Karpas-422 (cell line): ENCODE measurements at regions not wholly inside any gene's neighbourhood (a gene's known extent, or its start where the extent isn't known, plus 50 kb on each side); places are given as distances from the start of the nearest gene placed in this dataset.

Experiments used
- DNase-seq: peaks from one replicate; pipeline ENCODE4 v3.0.0-alpha.2; 2015
- H2AFZ ChIP-seq: fragments of 200-600 bp; sonication (generic); 2 replicates; pipeline ENCODE4 v1.6.1; 2014; ENCODE audit warnings: antibody characterized with exemption, low read length, mixed read lengths
- H3K27ac ChIP-seq: fragments of 200-600 bp; sonication (generic); 2 replicates; pipeline ENCODE4 v1.5.1; 2014; ENCODE audit warnings: mild to moderate bottlenecking, low read length, moderate library complexity
- H3K27me3 ChIP-seq: fragments of 200-600 bp; sonication (generic); 2 replicates; pipeline ENCODE4 v1.6.1; 2014; ENCODE audit warnings: low read length, mixed read lengths
- H3K36me3 ChIP-seq: fragments of 200-600 bp; sonication (generic); 2 replicates; pipeline ENCODE4 v1.6.1; 2014; ENCODE audit warnings: low read length, mixed read lengths; ENCODE audit not compliant: insufficient read depth
- H3K4me1 ChIP-seq: fragments of 200-600 bp; sonication (generic); 2 replicates; pipeline ENCODE4 v1.6.1; 2014; ENCODE audit warnings: mild to moderate bottlenecking, low read length, mixed read lengths
- H3K4me2 ChIP-seq: fragments of 200-600 bp; sonication (generic); 2 replicates; pipeline ENCODE4 v1.6.1; 2014; ENCODE audit warnings: low read length, low read depth, mild to moderate bottlenecking; ENCODE audit not compliant: poor library complexity, severe bottlenecking
- H3K4me3 ChIP-seq: fragments of 200-600 bp; sonication (generic); 2 replicates; pipeline ENCODE4 v1.5.1; 2014; ENCODE audit warnings: mild to moderate bottlenecking, antibody characterized with exemption, low read length, mixed read lengths
- H3K79me2 ChIP-seq: fragments of 200-600 bp; sonication (generic); 2 replicates; pipeline ENCODE4 v1.6.1; 2014; ENCODE audit warnings: mild to moderate bottlenecking, low read length, mixed read lengths
- H3K9ac ChIP-seq: fragments of 200-600 bp; sonication (generic); 2 replicates; pipeline ENCODE4 v1.6.0; 2014; ENCODE audit warnings: low read length
- H3K9me2 ChIP-seq: fragments of 200-600 bp; sonication (generic), shearing (Covaris generic); replicated peaks from 2 replicates; pipeline ENCODE4 v1.6.0; 2014; ENCODE audit warnings: mild to moderate bottlenecking, low read length, moderate library complexity; ENCODE audit not compliant: insufficient read depth
- H3K9me3 ChIP-seq: fragments of 300-700, 200-600 bp; sonication (generic); 2 replicates; pipeline ENCODE4 v1.6.1; 2014; ENCODE audit warnings: low read length, mixed read lengths
- H4K20me1 ChIP-seq: fragments of 200-600 bp; sonication (generic); 2 replicates; pipeline ENCODE4 v1.6.1; 2014; ENCODE audit warnings: mild to moderate bottlenecking, antibody characterized with exemption, low read length, low read depth; ENCODE audit not compliant: insufficient read depth

DNA sequence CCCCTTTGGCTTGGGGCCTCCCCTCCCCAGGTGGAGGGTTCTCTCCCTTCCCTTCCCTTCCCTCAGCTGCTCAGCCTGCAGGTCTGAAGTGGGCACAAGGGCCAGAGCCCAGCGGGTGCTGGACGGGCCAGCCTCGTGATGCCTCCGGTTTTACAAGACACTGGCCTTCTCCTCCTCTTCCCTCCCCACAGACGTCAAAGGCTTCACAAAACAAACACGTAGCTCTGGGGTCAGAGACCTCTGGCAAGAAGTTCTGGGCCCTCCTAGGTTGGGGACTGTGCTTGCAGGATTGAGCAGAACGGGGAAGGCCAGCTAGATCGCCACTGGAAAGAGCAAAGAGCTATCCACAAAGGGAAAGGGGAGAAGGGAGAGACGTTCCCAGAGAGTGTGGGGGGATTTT is 81.4 kb upstream of the TPM1 start:
- Histone ChIP-seq H3K27ac (no peak overlapping the region), H3K4me2 (no peak overlapping the region), H3K9me2 (no peaks in the 10 kb centered on the region), H3K9me3 (no peaks in the 10 kb centered on the region), H3K4me1 (no peaks in the 10 kb centered on the region), H2AFZ (no peak overlapping the region), H3K79me2 (no peaks in the 10 kb centered on the region), H3K36me3 (no peaks in the 10 kb centered on the region), H3K27me3 (no peaks in the 10 kb centered on the region), H3K4me3 (no peak overlapping the region), H3K9ac (no peak overlapping the region), H4K20me1 (no peaks in the 10 kb centered on the region)
- no peak for DNase-seq

DNA sequence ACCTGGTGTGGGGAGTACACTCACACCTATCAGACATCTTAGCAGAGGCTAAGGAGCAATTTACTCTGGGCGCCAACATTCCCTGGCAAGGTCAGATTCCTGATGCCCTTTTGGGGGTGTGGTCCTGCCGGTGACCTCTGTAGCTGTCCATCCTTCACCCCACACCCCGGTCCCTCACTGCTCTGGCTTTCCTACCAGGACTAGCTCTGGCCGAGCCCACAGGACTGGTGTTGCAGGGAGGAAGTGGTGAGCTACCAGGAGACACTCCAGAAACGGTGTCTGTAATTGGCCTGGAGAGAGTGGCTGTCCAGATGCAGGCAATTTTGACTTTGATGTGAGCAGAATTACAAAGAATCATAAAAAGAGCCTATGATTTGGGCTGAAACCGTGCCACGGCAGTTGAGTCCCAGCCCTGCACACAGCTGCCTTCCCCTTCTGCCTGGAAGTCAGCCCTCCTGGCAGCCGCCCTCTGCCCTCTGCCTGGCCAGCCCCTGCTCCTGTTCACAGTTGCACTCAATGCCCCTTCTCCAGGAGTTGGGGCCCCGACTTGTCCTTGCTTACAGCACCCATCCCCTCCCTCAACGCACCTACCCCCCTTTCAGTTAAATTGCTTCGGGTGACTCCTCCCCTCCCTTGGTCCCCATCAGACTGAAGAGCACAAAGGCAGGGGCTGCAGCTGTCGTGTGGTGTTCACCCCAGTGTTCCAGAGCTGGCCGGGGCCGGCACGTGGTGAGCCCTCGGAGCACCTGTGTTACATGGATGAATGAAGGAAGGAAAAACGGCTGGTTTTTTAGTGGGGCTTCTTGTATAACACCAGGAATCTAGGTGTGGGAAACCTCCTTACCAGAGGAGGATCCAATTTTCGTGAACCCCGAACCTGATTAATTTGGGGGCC is 80.2 kb upstream of the TPM1 start:
- Histone ChIP-seq H3K36me3 (no peaks in the 10 kb centered on the region), H3K9me2 (no peaks in the 10 kb centered on the region), H4K20me1 (no peaks in the 10 kb centered on the region), H2AFZ (no peak overlapping the region), H3K27ac (no peak overlapping the region), H3K4me2 (no peak overlapping the region), H3K4me1 (no peaks in the 10 kb centered on the region), H3K9me3 (no peaks in the 10 kb centered on the region), H3K4me3 (no peak overlapping the region), H3K9ac (no peak overlapping the region), H3K27me3 (no peaks in the 10 kb centered on the region), H3K79me2 (no peaks in the 10 kb centered on the region)
- no peak for DNase-seq

DNA sequence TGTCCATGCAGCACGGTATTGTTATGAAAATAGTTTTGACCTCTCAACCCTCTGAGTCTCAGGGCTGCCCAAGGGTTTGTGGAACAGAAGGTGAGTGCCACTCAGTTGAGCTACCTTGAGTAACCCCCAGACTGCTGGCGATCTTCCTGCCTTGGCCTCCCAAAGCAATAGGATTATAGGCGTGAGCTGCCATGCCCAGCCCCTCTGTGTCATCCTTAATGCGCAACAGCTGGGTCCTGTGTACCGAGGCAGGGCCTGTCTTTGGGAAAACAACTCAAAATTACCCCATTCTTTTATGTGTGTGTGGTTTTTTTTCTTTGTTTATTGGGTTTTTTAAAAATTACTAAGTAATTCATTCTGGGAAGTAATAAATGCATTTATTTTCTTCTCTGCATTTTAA is 78.3 kb upstream of the TPM1 start:
- no peak overlapping the region for H2AFZ ChIP-seq
- H4K20me1 ChIP-seq: no peaks in the 10 kb centered on the region
- H3K27me3 ChIP-seq: no peaks in the 10 kb centered on the region
- H3K9me2 ChIP-seq: no peaks in the 10 kb centered on the region
- H3K27ac ChIP-seq: no peak overlapping the region
- H3K36me3 ChIP-seq: no peaks in the 10 kb centered on the region
- H3K4me3 ChIP-seq: no peak overlapping the region
- H3K9me3 ChIP-seq: no peaks in the 10 kb centered on the region
- no peaks in the 10 kb centered on the region for H3K79me2 ChIP-seq
- no peaks in the 10 kb centered on the region for H3K4me1 ChIP-seq
- H3K9ac ChIP-seq: no peak overlapping the region
- DNase-seq: no peak
- H3K4me2 ChIP-seq: no peak overlapping the region

DNA sequence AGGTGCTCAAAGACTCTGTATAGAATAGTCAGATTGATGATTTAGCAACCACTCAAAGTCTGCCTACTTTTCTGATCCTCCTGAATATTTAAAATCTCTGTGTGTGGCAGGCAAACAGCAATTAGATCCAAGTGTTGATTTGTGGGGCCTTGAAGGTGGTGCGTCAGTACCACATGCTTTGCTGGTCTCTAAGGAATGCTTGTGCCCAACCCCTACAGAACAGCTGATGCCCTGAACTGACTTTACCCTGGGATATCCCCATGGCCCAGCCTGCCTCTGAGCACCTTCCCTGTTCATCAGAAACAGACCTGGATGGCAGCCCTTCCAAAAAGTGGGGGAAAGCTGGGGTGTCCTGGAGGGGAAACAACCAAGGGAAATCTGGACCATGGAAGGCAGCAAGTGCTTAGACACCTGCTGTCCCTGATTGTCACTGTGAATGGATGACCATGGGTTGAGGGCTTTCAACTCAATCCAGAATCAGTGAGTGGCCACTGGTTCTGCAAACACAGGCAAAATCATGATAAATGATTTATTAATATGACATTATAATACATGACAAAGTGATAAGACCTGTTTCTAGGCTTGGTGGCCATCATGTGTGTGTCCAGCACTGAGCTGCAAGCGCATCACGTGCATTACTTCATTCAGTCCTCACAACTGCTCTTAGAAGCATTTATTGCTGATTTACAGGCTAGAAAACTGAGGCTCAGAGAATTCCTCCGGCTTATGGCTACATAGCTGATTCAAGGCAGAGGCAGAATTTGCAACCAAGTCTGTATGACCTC is 76.1 kb upstream of the TPM1 start:
- Histone ChIP-seq H3K36me3 (no peaks in the 10 kb centered on the region), H3K27ac (no peak overlapping the region), H3K4me3 (no peak overlapping the region), H3K9me2 (no peaks in the 10 kb centered on the region), H3K9ac (no peak overlapping the region), H4K20me1 (no peaks in the 10 kb centered on the region), H3K4me2 (no peak overlapping the region), H3K27me3 (no peaks in the 10 kb centered on the region), H3K79me2 (no peaks in the 10 kb centered on the region), H3K9me3 (no peaks in the 10 kb centered on the region), H3K4me1 (no peaks in the 10 kb centered on the region), H2AFZ (no peak overlapping the region)
- DNase-seq: no peak

DNA sequence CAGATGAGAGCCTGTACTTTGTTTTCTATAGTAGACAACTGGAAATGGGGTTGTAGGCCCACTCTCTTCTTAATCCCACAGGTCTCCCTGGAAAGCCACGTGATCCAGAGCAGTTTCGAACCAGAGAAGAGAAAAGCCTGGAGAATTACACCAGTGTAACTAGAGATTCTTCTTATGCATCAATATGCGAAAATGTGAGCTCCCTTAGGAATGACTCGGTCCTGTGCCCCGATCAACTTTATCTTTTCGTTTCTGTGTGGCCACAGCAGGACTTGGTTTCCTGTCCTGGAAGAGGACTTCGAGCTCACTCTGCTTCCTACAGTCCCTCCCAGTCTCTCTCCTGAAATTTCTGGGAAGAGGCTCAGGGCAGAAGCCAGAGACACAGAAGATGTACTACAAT is 73.8 kb upstream of the TPM1 start:
- no peaks in the 10 kb centered on the region for H3K9me3 ChIP-seq
- DNase-seq: no peak
- no peak overlapping the region for H3K27ac ChIP-seq
- H3K9me2 ChIP-seq: no peaks in the 10 kb centered on the region
- H3K36me3 ChIP-seq: no peaks in the 10 kb centered on the region
- H2AFZ ChIP-seq: no peak overlapping the region
- no peaks in the 10 kb centered on the region for H3K79me2 ChIP-seq
- no peaks in the 10 kb centered on the region for H3K4me1 ChIP-seq
- H3K27me3 ChIP-seq: no peaks in the 10 kb centered on the region
- no peak overlapping the region for H3K4me3 ChIP-seq
- no peak overlapping the region for H3K9ac ChIP-seq
- no peaks in the 10 kb centered on the region for H4K20me1 ChIP-seq
- H3K4me2 ChIP-seq: no peak overlapping the region

DNA sequence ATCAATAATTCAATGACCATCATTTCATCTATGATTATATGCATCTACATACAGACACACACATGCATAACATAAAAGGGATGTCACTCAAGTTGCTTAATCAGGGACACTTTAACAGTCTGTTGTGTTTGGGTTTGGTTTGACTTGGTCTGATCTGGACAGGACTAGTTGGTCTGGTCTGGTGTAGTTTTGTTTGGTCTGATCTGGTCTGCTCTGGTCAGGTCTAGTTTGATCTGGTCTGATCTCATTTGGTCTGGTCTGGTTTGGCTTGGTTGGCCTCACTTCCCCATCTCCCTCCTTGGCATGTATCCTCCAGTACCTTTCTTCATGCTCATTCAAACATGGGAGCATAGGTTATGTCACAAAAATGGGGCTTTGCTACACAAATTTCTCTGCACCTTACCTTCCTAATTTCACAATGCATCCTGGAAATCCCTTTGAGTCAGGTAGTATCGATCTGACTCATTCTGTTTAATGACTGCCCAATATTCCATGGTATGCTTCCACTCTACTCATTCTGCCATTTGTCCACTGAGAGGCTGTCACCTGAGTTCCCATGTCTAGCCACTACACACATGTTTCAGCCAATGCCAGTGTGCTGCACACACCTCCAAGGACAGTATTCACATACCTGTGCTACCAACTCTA is 73.0 kb upstream of the TPM1 start:
- no peaks in the 10 kb centered on the region for H3K9me3 ChIP-seq
- H3K36me3 ChIP-seq: no peaks in the 10 kb centered on the region
- no peaks in the 10 kb centered on the region for H4K20me1 ChIP-seq
- no peak overlapping the region for H3K4me3 ChIP-seq
- no peak for DNase-seq
- no peak overlapping the region for H3K4me2 ChIP-seq
- no peaks in the 10 kb centered on the region for H3K9me2 ChIP-seq
- no peak overlapping the region for H3K9ac ChIP-seq
- no peaks in the 10 kb centered on the region for H3K4me1 ChIP-seq
- no peak overlapping the region for H2AFZ ChIP-seq
- no peaks in the 10 kb centered on the region for H3K27me3 ChIP-seq
- H3K79me2 ChIP-seq: no peaks in the 10 kb centered on the region
- no peak overlapping the region for H3K27ac ChIP-seq

DNA sequence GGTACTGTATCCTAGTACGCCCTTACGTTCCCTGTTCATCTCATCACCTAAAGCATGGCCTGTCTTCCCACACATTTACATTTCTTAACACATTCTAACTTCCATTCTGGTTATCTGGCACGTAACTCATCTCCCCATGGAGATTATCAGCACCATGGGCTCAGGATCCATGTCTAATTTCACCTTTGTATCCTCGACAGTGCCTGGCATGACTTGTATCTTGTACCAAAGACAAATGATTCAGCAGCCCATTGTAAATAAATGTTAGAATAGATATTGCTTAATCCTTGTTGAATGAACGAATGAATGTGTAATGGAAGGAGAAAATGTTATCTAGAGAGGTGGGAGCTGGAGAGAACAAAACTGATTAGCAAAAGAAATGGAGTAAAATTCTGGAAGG is 69.7 kb upstream of the TPM1 start:
- no peaks in the 10 kb centered on the region for H3K9me3 ChIP-seq
- H3K9me2 ChIP-seq: no peaks in the 10 kb centered on the region
- no peak overlapping the region for H2AFZ ChIP-seq
- no peaks in the 10 kb centered on the region for H3K4me1 ChIP-seq
- H3K4me3 ChIP-seq: no peak overlapping the region
- no peak overlapping the region for H3K9ac ChIP-seq
- no peaks in the 10 kb centered on the region for H3K36me3 ChIP-seq
- no peaks in the 10 kb centered on the region for H4K20me1 ChIP-seq
- no peak overlapping the region for H3K27ac ChIP-seq
- H3K27me3 ChIP-seq: no peaks in the 10 kb centered on the region
- no peak overlapping the region for H3K4me2 ChIP-seq
- no peaks in the 10 kb centered on the region for H3K79me2 ChIP-seq
- no peak for DNase-seq

DNA sequence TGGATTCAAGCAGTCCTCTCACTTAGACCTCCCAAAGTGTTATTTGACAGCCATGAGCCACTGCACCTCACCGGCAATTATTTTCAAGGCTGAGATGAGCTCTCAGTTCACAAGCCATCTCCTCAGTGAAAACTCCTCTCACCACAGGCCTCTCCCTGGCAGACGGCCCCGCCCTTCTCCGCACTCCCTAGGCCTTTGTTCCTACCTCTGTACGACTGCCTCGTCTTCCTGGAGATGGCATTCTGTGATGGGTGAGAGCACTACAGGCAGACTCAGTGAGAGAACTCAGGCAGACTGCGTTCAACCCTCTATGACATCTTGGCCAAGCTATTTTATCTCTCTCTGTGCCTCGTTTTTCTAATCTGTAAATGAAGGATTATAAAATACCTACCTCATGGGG is 67.0 kb upstream of the TPM1 start:
- Histone ChIP-seq H2AFZ (no peak overlapping the region), H3K36me3 (no peaks in the 10 kb centered on the region), H3K9me3 (no peaks in the 10 kb centered on the region), H3K27ac (no peak overlapping the region), H3K9ac (no peak overlapping the region), H3K79me2 (no peaks in the 10 kb centered on the region), H3K4me1 (no peaks in the 10 kb centered on the region), H3K4me2 (no peak overlapping the region), H3K9me2 (no peaks in the 10 kb centered on the region), H4K20me1 (no peaks in the 10 kb centered on the region), H3K4me3 (no peak overlapping the region), H3K27me3 (no peaks in the 10 kb centered on the region)
- DNase-seq: no peak
